GM12874 (cell line): ENCODE measurements at regions not wholly inside any gene's neighbourhood (a gene's known extent, or its start where the extent isn't known, plus 50 kb on each side); places are given as distances from the start of the nearest gene placed in this dataset.

Experiments
- CTCF ChIP-seq: IDR thresholded peaks from 2 replicates; pipeline ENCODE4 v1.5.1; 2011; ENCODE audit warnings: low read depth, mild to moderate bottlenecking, control low read depth, low read length, moderate library complexity; ENCODE audit not compliant: insufficient read depth

GRCh38 chr12:113664224-113664681 lies 192.6 kb upstream of the LHX5 start:
- TF ChIP-seq CTCF = no peak

- no peak for TF ChIP-seq CTCF
These were observed 191.7 kb upstream of the LHX5 start for GRCh38 chr12:113663396-113663795.

- no peak for TF ChIP-seq CTCF
These were observed 189.3 kb upstream of the LHX5 start for GRCh38 chr12:113660936-113661335.

GRCh38 chr12:113659416-113659815 lies 187.7 kb upstream of the LHX5 start:
- no peak for TF ChIP-seq CTCF

GRCh38 chr12:113659015-113659414 lies 187.3 kb upstream of the LHX5 start:
- no peak for TF ChIP-seq CTCF

GRCh38 chr12:113658006-113658655 lies 186.5 kb upstream of the LHX5 start:
- TF ChIP-seq CTCF = no peak

- TF ChIP-seq CTCF = no peak
These were observed 184.2 kb upstream of the LHX5 start for GRCh38 chr12:113655919-113656318.
